AG04449 (cell line): ENCODE measurements at regions not wholly inside any gene's neighbourhood (a gene's known extent, or its start where the extent isn't known, plus 50 kb on each side); places are given as distances from the start of the nearest gene placed in this dataset.

Experiments used
- CTCF ChIA-PET: fragments of 350-600 bp; formaldehyde crosslinking; extraction: SDS; loops from one replicate; lab custom pipeline; 2021; ENCODE audit warnings: antibody characterized with exemption; lab: Yijun Ruan, JAX
- POLR2A ChIA-PET: fragments of 400-600, 350-600 bp; formaldehyde crosslinking; extraction: SDS; loops from one replicate; lab custom pipeline; 2020; ENCODE audit warnings: antibody characterized with exemption, inconsistent platforms; lab: Yijun Ruan, JAX
- DNase-seq: peaks from one replicate; pipeline ENCODE4 v3.0.0-alpha.2; 2010; ENCODE audit warnings: low read depth, low spot score
- H3K4me3 ChIP-seq: 2 replicates; pipeline ENCODE4 v1.5.1; 2011; ENCODE audit warnings: low read depth, mild to moderate bottlenecking, control low read depth, low read length
- TF ChIP-seq, protein P1 (sequence below): IDR thresholded peaks from one replicate; pipeline ENCODE4 v1.5.1; 2011; ENCODE audit warnings: mild to moderate bottlenecking, moderate library complexity, low read length, control low read depth, inconsistent platforms; ENCODE audit not compliant: insufficient read depth; ENCODE audit errors: missing control alignments

DNA sequence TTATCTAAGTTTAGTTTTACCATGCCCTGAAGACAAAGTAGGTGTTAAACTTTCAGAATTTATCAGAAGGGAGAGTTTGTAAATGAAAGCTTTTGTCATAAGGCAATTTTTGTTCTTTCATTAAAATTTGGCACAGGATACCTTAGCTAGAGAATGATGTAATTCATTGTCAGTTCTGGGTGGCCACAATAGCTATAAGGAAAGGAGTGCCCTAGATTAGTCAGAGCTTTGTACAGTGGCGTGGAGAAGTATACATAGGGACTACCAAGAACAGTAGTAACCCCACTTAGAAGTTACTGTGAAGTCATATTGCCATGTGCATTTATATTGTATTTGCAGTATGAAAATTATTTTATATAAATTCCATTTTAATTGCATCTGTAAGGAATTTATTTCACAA, 126.3 kb upstream of the CARD18 start:
- ChIA-PET CTCF (no interaction called here), POLR2A (no interaction called here)
- DNase-seq, result no peak
- TF ChIP-seq, protein P1, sequence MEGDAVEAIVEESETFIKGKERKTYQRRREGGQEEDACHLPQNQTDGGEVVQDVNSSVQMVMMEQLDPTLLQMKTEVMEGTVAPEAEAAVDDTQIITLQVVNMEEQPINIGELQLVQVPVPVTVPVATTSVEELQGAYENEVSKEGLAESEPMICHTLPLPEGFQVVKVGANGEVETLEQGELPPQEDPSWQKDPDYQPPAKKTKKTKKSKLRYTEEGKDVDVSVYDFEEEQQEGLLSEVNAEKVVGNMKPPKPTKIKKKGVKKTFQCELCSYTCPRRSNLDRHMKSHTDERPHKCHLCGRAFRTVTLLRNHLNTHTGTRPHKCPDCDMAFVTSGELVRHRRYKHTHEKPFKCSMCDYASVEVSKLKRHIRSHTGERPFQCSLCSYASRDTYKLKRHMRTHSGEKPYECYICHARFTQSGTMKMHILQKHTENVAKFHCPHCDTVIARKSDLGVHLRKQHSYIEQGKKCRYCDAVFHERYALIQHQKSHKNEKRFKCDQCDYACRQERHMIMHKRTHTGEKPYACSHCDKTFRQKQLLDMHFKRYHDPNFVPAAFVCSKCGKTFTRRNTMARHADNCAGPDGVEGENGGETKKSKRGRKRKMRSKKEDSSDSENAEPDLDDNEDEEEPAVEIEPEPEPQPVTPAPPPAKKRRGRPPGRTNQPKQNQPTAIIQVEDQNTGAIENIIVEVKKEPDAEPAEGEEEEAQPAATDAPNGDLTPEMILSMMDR, result no peak
- H3K4me3 ChIP-seq, result no peak overlapping the region

GRCh38 chr11:105260976-105261375, 121.4 kb upstream of the CARD18 start:
- DNase-seq, result no peak
- TF ChIP-seq, protein P1, result no peak
- ChIA-PET CTCF (no interaction called here), POLR2A (no interaction called here)
- no peak overlapping the region for H3K4me3 ChIP-seq

- no peak for DNase-seq
- H3K4me3 ChIP-seq, result no peak overlapping the region
- ChIA-PET CTCF (interaction anchor here (0.7 kb wide), 1 partner anchor 678 kb away, joined by 3 read pairs; no protein-coding TSS in a partner anchor), POLR2A (no interaction called here)
- TF ChIP-seq, protein P1, result no peak
These were observed 106.3 kb upstream of the CARD18 start for GRCh38 chr11:105245781-105246315.

GRCh38 chr11:105244160-105244825, 104.7 kb upstream of the CARD18 start:
- TF ChIP-seq, protein P1, result no peak
- POLR2A ChIA-PET, result no interaction called here
- no peak overlapping the region for H3K4me3 ChIP-seq
- peak; percentile 89 for DNase-seq
- CTCF ChIA-PET, result no interaction called here

DNA sequence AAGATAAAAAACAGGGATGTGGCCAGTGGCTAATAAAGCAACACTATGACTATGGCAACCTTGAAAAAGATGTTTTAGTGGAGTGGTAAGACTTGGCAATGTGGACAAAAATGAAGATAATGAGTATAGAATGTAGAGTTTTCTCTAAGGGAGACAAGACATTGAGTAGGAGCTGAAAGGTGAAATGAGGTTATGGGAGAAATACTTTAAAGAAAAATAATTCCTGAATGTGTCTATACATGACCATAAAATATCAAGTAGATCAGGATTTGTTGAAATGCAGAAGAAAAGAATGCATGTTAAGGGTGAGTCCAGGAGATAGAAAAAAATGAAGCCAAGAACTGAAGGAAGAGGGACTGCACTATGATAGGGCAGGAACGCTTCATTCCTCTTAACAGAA, 101.6 kb upstream of the CARD18 start:
- TF ChIP-seq, protein P1, result no peak
- DNase-seq, result no peak
- POLR2A ChIA-PET, result no interaction called here
- no peak overlapping the region for H3K4me3 ChIP-seq
- CTCF ChIA-PET, result no interaction called here

- ChIA-PET CTCF (no interaction called here), POLR2A (no interaction called here)
- TF ChIP-seq, protein P1, result no peak
- no peak overlapping the region for H3K4me3 ChIP-seq
- peak; percentile 37 for DNase-seq
These were observed 97.1 kb upstream of the CARD18 start for GRCh38 chr11:105236664-105237063.
